GM20000 (cell line): ENCODE measurements at regions not wholly inside any gene's neighbourhood (a gene's known extent, or its start where the extent isn't known, plus 50 kb on each side); places are given as distances from the start of the nearest gene placed in this dataset.
A peak's percentile ranks its signal among the peaks of the same experiment; 100 is the strongest.

ENCODE experiments used
- DNase-seq: peaks from one replicate; pipeline ENCODE4 v3.0.0; 2012; ENCODE audit warnings: low spot score
- CTCF ChIP-seq: IDR thresholded peaks from 2 replicates; pipeline ENCODE4 v1.5.1; 2012; ENCODE audit warnings: mild to moderate bottlenecking, control low read depth; ENCODE audit errors: extremely low read depth, missing control alignments

DNA sequence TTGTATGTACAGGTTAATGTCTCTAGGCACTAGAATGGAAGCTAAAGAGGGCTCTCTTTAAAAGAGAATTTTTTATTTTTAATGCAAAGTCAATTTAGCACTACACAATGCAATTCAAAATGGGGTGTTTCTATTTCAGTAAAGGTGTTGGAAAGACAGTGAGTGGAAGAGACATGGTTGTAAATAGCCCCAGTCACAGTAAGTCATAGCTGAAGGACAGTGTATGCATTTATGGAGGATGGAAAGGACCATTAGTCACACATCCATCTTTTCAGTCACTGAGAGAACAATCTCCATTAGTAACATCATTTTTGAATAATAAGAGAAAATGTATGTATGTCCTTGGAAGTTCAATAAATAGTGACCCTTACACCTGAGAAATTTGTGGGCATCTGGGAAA is 148.0 kb downstream of the PDHA2 start:
- no peak for DNase-seq
- no peak for TF ChIP-seq CTCF

DNA sequence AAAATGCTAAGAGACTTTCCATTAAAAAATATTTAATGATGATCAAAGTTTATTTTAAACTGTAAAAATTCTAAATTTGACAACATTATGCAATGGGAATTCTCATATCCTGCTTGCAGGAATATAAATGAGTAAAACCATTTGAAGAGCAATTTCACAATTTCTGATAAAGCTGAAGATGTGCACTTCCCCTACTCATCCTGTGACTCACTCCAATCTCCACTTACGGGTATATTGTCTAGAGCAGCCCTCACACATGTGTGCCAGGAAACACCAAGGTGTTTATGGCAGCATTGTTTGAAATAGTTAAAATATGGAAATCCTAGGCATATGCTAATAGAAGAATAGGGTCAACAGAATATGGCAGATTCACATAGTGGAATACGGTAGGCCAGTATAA is 158.4 kb downstream of the PDHA2 start:
- no peak for TF ChIP-seq CTCF
- DNase-seq = no peak

DNA sequence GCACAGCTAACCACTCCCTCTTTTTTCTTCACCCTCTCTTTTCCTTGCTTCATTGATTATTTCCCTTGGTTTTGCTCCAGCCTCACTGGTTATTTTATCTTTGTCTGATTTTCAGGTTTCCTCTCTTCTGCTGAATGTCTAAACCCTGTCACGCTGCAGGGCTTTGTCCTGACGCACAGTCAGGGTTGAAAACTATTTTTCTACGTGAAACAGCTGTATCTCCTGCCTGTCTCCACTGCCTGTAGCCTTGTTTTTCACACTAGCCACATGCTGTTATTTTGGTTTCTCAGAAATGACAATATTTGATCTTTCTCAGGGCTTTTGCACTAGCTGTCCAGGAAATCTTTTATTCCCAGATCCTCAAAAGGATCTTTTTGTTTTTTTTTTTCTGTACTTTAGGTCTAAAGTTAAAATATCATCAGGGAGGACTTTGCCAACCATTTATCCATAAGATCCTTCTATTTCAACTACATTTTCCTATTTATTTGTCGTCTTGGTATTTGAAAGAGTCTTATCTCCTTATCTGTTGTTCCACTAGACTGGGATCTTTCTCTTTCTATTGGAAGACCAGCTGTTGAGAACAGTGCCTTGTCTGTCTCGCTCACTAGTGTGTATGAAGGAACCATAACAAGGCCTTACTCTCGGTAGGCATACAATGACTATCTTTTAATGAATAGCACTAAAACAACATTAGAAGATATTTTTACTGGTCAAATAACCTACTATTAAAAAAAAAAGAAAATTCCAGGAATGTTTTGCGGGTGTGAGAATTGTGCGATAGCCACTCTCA is 164.3 kb downstream of the PDHA2 start:
- no peak for TF ChIP-seq CTCF
- no peak for DNase-seq

GRCh38 chr4:96009427-96010119 is 169.7 kb downstream of the PDHA2 start:
- TF ChIP-seq CTCF = no peak
- no peak for DNase-seq

DNA sequence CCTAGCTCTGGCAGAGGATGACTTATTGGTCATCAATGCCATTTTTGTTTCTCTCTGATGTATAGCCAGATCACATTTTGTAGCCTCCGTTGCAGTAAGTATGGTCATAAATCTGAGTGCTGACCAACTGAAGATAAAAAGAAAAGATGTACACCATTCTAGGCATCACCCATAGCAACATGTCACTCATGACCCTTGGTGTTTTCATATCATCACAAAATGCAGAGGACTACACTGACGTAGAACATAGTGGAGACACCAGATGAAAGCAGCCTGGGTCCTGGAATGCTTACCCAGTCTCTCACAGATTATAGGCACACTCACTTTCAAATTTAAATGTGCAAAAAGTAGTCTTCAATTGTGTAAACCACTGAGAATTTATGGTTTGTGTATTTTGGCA is 172.8 kb downstream of the PDHA2 start:
- no peak for DNase-seq
- no peak for TF ChIP-seq CTCF

DNA sequence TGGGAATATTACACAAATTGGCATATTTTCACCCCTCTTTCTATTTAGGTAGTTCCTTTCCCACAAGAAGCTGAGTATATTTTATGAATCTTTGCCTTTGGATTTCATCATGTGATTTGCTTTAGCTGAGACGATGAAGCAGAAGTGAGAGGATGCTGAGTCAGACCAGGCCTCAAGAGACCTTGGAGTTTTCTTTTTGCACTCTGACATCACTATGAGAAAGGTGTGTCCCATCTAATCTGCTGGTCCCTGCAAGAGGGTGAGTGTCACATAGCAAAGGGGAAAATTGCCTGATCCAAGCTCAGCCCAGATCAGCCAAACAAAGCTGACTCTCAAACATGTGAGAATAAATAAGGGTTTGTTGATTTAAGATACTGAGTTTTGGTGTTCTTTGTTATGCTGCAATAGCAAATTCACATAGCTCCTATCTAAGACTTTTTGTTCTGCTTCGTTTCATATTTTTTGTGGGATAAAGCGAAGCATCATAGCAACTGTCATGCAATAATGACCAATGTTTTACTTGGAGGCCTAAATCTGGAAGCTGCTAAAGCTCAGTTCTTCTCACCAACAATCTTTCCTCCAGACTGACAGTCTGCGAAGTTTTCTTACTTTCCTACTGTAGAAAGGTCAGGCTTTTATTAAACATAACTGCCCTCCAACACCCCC is 176.9 kb downstream of the PDHA2 start:
- TF ChIP-seq CTCF = no peak
- DNase-seq = peak; percentile 4

- no peak for TF ChIP-seq CTCF
- no peak for DNase-seq
These were observed 185.1 kb downstream of the PDHA2 start for GRCh38 chr4:96025011-96025410.
